ENCODE measurements at regions not wholly inside any gene's neighbourhood (a gene's known extent, or its start where the extent isn't known, plus 50 kb on each side); places are given as distances from the start of the nearest gene placed in this dataset.
"Not testable (repeated sequence)": the region's sequence is repeated elsewhere in the genome, so short reads cannot be mapped to it uniquely, and the experiment has no call there.

GRCh38 chr2:145543155-145543554, 1023.2 kb upstream of the ZEB2 start:
- H3K4me3 ChIP-seq (replicated peaks; ENCODE audit: low read depth, low read length) = no peak overlapping the region
- TF ChIP-seq CTCF (IDR thresholded peaks at IDR 0.05; ENCODE audit: low read depth, low read length, missing control alignments) = no peak
- no peak for DNase-seq (ENCODE audit: extremely low read depth, low read depth)

- no peak for TF ChIP-seq CTCF (IDR thresholded peaks at IDR 0.05; ENCODE audit: low read depth, low read length, missing control alignments)
- no peak overlapping the region for H3K4me3 ChIP-seq (replicated peaks; ENCODE audit: low read depth, low read length)
- DNase-seq (ENCODE audit: extremely low read depth, low read depth) = no peak
Observed at GRCh38 chr2:145541028-145541427, 1021.1 kb upstream of the ZEB2 start.

GRCh38 chr2:145538661-145539350, 1018.9 kb upstream of the ZEB2 start:
- no peak for DNase-seq (ENCODE audit: extremely low read depth, low read depth)
- no peak for TF ChIP-seq CTCF (IDR thresholded peaks at IDR 0.05; ENCODE audit: low read depth, low read length, missing control alignments)
- no peak overlapping the region for H3K4me3 ChIP-seq (replicated peaks; ENCODE audit: low read depth, low read length)

GRCh38 chr2:145530653-145531052, 1010.7 kb upstream of the ZEB2 start:
- no peak for DNase-seq (ENCODE audit: extremely low read depth, low read depth)
- no peak for TF ChIP-seq CTCF (IDR thresholded peaks at IDR 0.05; ENCODE audit: low read depth, low read length, missing control alignments)
- H3K4me3 ChIP-seq (replicated peaks; ENCODE audit: low read depth, low read length) = no peak overlapping the region

- no peak overlapping the region for H3K4me3 ChIP-seq (replicated peaks; ENCODE audit: low read depth, low read length)
- DNase-seq (ENCODE audit: extremely low read depth, low read depth) = no peak
- no peak for TF ChIP-seq CTCF (IDR thresholded peaks at IDR 0.05; ENCODE audit: low read depth, low read length, missing control alignments)
Observed at GRCh38 chr2:145524836-145525235, 1004.9 kb upstream of the ZEB2 start.

GRCh38 chr2:145524303-145524702, 1004.4 kb upstream of the ZEB2 start:
- no peak for DNase-seq (ENCODE audit: extremely low read depth, low read depth)
- no peak overlapping the region for H3K4me3 ChIP-seq (replicated peaks; ENCODE audit: low read depth, low read length)
- no peak for TF ChIP-seq CTCF (IDR thresholded peaks at IDR 0.05; ENCODE audit: low read depth, low read length, missing control alignments)

GRCh38 chr2:145519254-145519653, 999.3 kb upstream of the ZEB2 start:
- not testable (repeated sequence) for DNase-seq (ENCODE audit: extremely low read depth, low read depth); H3K4me3 ChIP-seq (replicated peaks; ENCODE audit: low read depth, low read length)

Measured in HFF-Myc (cell line).